ENCODE measurements at regions not wholly inside any gene's neighbourhood (a gene's known extent, or its start where the extent isn't known, plus 50 kb on each side); places are given as distances from the start of the nearest gene placed in this dataset.

- Histone ChIP-seq H3K4me3 (ENCODE audit: low read depth, low read length) (no peak overlapping the region), H3K4me1 (no peaks in the 10 kb centered on the region), H3K27me3 (no peaks in the 10 kb centered on the region), H3K36me3 (no peaks in the 10 kb centered on the region), H3K9me3 (no peaks in the 10 kb centered on the region)
- no peak for DNase-seq
- no peak for TF ChIP-seq CTCF (IDR thresholded peaks at IDR 0.05; ENCODE audit: low read depth, low read length)
These were observed 364.2 kb downstream of the ZNF516 start for GRCh38 chr18:76130845-76131244.

GRCh38 chr18:76126327-76126726, 368.7 kb downstream of the ZNF516 start:
- H3K9me3 ChIP-seq = no peaks in the 10 kb centered on the region
- H3K4me1 ChIP-seq = no peaks in the 10 kb centered on the region
- H3K36me3 ChIP-seq = no peaks in the 10 kb centered on the region
- H3K27me3 ChIP-seq = no peaks in the 10 kb centered on the region
- DNase-seq = no peak
- H3K4me3 ChIP-seq (ENCODE audit: low read depth, low read length) = no peak overlapping the region
- TF ChIP-seq CTCF (IDR thresholded peaks at IDR 0.05; ENCODE audit: low read depth, low read length) = no peak

GRCh38 chr18:76121011-76121410, 374.0 kb downstream of the ZNF516 start:
- Histone ChIP-seq H3K4me3 (ENCODE audit: low read depth, low read length) (no peak overlapping the region), H3K27me3 (no peaks in the 10 kb centered on the region), H3K4me1 (no peaks in the 10 kb centered on the region), H3K9me3 (no peaks in the 10 kb centered on the region), H3K36me3 (no peaks in the 10 kb centered on the region)
- DNase-seq = no peak
- TF ChIP-seq CTCF (IDR thresholded peaks at IDR 0.05; ENCODE audit: low read depth, low read length) = no peak

GRCh38 chr18:76115580-76115979, 379.5 kb downstream of the ZNF516 start:
- H3K27me3 ChIP-seq = no peaks in the 10 kb centered on the region
- no peak overlapping the region for H3K4me3 ChIP-seq (ENCODE audit: low read depth, low read length)
- no peak for DNase-seq
- H3K4me1 ChIP-seq = no peaks in the 10 kb centered on the region
- no peak for TF ChIP-seq CTCF (IDR thresholded peaks at IDR 0.05; ENCODE audit: low read depth, low read length)
- H3K9me3 ChIP-seq = no peaks in the 10 kb centered on the region
- no peaks in the 10 kb centered on the region for H3K36me3 ChIP-seq

GRCh38 chr18:76113101-76113500, 381.9 kb downstream of the ZNF516 start:
- Histone ChIP-seq H3K4me3 (ENCODE audit: low read depth, low read length) (no peak overlapping the region), H3K4me1 (no peaks in the 10 kb centered on the region), H3K36me3 (no peaks in the 10 kb centered on the region), H3K27me3 (no peaks in the 10 kb centered on the region), H3K9me3 (no peaks in the 10 kb centered on the region)
- no peak for TF ChIP-seq CTCF (IDR thresholded peaks at IDR 0.05; ENCODE audit: low read depth, low read length)
- no peak for DNase-seq

GRCh38 chr18:76102626-76103025, 392.4 kb downstream of the ZNF516 start:
- no peak overlapping the region for H3K4me3 ChIP-seq (ENCODE audit: low read depth, low read length)
- no peaks in the 10 kb centered on the region for H3K4me1 ChIP-seq
- TF ChIP-seq CTCF (IDR thresholded peaks at IDR 0.05; ENCODE audit: low read depth, low read length) = no peak
- no peaks in the 10 kb centered on the region for H3K9me3 ChIP-seq
- no peaks in the 10 kb centered on the region for H3K36me3 ChIP-seq
- no peak for DNase-seq
- H3K27me3 ChIP-seq = no peaks in the 10 kb centered on the region

All from BE2C (cell line).